ENCODE measurements at regions not wholly inside any gene's neighbourhood (a gene's known extent, or its start where the extent isn't known, plus 50 kb on each side); places are given as distances from the start of the nearest gene placed in this dataset.
A peak's percentile ranks its signal among the peaks of the same experiment; 100 is the strongest.

DNA sequence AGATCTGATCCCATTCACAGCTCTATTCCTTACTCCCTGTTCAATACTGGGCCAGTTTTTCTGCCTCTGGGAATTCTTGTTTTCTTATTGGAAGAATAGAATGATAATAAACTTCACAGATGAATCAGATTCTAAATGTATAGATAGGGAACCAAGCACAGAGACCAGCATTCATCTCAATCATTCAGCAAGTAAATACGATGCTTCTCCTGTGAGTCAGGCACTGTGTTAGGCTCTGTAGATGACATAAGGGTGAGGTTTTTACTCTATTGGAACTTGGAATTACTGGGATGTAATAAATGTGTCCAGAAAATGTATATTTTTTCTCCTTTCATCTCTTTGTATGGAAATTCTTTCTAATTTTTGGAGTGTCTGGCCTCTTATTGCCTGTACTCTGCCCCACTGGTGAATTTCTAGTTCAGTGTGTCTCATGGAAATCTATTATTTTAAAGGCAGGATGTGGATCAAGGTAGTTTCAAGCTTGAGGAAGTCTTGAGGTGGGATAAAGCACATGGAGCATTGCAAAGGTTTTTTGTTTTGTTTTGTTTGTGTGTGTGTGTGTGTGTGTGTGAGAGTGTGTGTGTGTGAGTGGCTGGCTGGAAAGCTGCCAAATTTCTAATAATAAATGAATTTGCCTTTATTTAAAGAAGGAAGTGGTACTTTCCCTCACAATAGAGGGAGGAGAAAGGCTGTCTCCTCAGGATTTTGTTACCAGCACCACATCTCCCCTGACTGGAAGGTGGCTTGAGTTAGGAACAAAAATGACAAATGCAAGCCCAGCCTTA is 117.9 kb upstream of the HS3ST1 start:
- Histone ChIP-seq H2AFZ (no peak overlapping the region), H3K27me3 (ENCODE audit: insufficient read depth, low read depth) (no peaks in the 10 kb centered on the region), H3K36me3 (ENCODE audit: low read depth) (no peaks in the 10 kb centered on the region), H4K20me1 (ENCODE audit: insufficient read depth) (no peaks in the 10 kb centered on the region), H3K79me2 (ENCODE audit: low read depth) (no peaks in the 10 kb centered on the region), H3K4me2 (no peak overlapping the region), H3K27ac (no peak overlapping the region), H3K4me3 (no peak overlapping the region), H3F3A (ENCODE audit: insufficient read depth, low read depth) (peaks cover 32% of the 10 kb centered on the region), H3K9me3 (ENCODE audit: insufficient read depth, low read depth) (peaks cover 9% of the 10 kb centered on the region; the same call in 1 of the 2 replicates), H3K9me2 (ENCODE audit: insufficient read depth) (no peaks in the 10 kb centered on the region), H3K4me1 (replicated peaks; ENCODE audit: insufficient read depth) (peaks cover 48% of the 10 kb centered on the region)
- POLR2A ChIA-PET (ENCODE audit: unreplicated experiment), result interaction anchor here (0.6 kb wide), 1 partner anchor 34 kb away, joined by 4 read pairs; no protein-coding TSS in a partner anchor
- no peak for DNase-seq
- CTCF ChIA-PET, result no interaction called here
- BruUV-seq (replicated peaks), result no TSS peak
- intact Hi-C loops (cut with micrococcal nuclease; ENCODE audit: unreplicated experiment), result no loop called here
- no peak for TF ChIP-seq EZH2 (IDR thresholded peaks at IDR 0.05; ENCODE audit: low read depth)
- TF ChIP-seq, protein P1, sequence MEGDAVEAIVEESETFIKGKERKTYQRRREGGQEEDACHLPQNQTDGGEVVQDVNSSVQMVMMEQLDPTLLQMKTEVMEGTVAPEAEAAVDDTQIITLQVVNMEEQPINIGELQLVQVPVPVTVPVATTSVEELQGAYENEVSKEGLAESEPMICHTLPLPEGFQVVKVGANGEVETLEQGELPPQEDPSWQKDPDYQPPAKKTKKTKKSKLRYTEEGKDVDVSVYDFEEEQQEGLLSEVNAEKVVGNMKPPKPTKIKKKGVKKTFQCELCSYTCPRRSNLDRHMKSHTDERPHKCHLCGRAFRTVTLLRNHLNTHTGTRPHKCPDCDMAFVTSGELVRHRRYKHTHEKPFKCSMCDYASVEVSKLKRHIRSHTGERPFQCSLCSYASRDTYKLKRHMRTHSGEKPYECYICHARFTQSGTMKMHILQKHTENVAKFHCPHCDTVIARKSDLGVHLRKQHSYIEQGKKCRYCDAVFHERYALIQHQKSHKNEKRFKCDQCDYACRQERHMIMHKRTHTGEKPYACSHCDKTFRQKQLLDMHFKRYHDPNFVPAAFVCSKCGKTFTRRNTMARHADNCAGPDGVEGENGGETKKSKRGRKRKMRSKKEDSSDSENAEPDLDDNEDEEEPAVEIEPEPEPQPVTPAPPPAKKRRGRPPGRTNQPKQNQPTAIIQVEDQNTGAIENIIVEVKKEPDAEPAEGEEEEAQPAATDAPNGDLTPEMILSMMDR (conservative IDR thresholded peaks at IDR 0.05), result no peak

DNA sequence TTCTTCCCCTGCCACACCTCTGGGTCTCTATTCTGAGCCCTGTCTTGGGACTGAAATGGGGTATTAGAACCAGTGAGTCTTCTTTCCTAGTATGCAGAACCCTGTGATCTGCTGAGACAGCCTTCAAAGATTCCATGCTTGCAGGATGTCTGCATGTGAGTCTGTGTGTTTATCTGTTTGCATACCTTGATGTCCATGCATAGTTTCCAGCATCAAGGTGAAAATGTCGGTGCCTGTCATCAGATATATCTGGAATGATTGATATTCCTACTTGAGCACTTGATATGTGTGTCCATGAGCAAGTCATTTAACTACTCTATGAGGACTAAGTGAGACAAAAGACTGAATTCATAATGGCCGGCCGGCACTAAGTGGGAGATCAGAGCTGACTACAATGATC is 117.0 kb upstream of the HS3ST1 start:
- no peak overlapping the region for H3K27ac ChIP-seq
- CTCF ChIA-PET, result no interaction called here
- H3K79me2 ChIP-seq (ENCODE audit: low read depth), result no peaks in the 10 kb centered on the region
- H3F3A ChIP-seq (ENCODE audit: insufficient read depth, low read depth), result peaks cover 32% of the 10 kb centered on the region
- peaks cover 48% of the 10 kb centered on the region for H3K4me1 ChIP-seq (replicated peaks; ENCODE audit: insufficient read depth)
- H3K27me3 ChIP-seq (ENCODE audit: insufficient read depth, low read depth), result no peaks in the 10 kb centered on the region
- TF ChIP-seq, protein P1 (conservative IDR thresholded peaks at IDR 0.05), result no peak
- TF ChIP-seq EZH2 (IDR thresholded peaks at IDR 0.05; ENCODE audit: low read depth), result no peak
- H2AFZ ChIP-seq, result no peak overlapping the region
- DNase-seq, result no peak
- no peak overlapping the region for H3K4me3 ChIP-seq
- no peaks in the 10 kb centered on the region for H3K9me2 ChIP-seq (ENCODE audit: insufficient read depth)
- intact Hi-C loops (cut with micrococcal nuclease; ENCODE audit: unreplicated experiment), result loop anchor here (1.0 kb wide), 1 partner anchor 175 kb away; no protein-coding TSS in a partner anchor
- no peaks in the 10 kb centered on the region for H4K20me1 ChIP-seq (ENCODE audit: insufficient read depth)
- H3K36me3 ChIP-seq (ENCODE audit: low read depth), result no peaks in the 10 kb centered on the region
- no TSS peak for BruUV-seq (replicated peaks)
- POLR2A ChIA-PET (ENCODE audit: unreplicated experiment), result interaction anchor here (0.6 kb wide), 1 partner anchor 33 kb away, joined by 4 read pairs; no protein-coding TSS in a partner anchor
- H3K9me3 ChIP-seq (ENCODE audit: insufficient read depth, low read depth), result peaks cover 9% of the 10 kb centered on the region; the same call in 1 of the 2 replicates
- H3K4me2 ChIP-seq, result no peak overlapping the region

DNA sequence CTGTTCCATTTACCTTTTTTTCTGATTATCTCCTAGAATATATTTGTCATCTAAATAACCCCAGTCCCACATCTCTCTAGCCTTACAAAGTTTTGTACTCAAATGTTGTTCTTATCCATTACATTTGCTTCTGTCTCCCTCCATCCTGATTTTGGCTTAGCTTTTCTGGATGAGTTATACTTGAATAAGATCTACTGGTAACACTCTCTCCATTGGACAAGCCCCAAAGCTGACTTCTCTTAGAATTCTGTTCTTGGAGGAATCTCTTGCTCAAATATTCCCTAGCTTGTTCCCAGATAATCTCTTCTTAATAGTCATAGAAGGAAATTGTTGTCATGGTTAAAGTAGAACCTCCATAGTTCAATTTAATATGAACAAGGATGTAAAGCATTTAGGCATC is 115.5 kb upstream of the HS3ST1 start:
- intact Hi-C loops (cut with micrococcal nuclease; ENCODE audit: unreplicated experiment), result loop anchor here (5.0 kb wide), 1 partner anchor 158 kb away; no protein-coding TSS in a partner anchor
- H3K4me1 ChIP-seq (replicated peaks; ENCODE audit: insufficient read depth), result peaks cover 45% of the 10 kb centered on the region
- H3K27ac ChIP-seq, result peak overlapping the region; percentile 87
- no peaks in the 10 kb centered on the region for H3K9me2 ChIP-seq (ENCODE audit: insufficient read depth)
- H3K4me2 ChIP-seq, result peak overlapping the region; percentile 47
- H4K20me1 ChIP-seq (ENCODE audit: insufficient read depth), result no peaks in the 10 kb centered on the region
- no peaks in the 10 kb centered on the region; the same call in 1 of the 2 replicates for H3K9me3 ChIP-seq (ENCODE audit: insufficient read depth, low read depth)
- TF ChIP-seq EZH2 (IDR thresholded peaks at IDR 0.05; ENCODE audit: low read depth), result no peak
- TF ChIP-seq, protein P1 (conservative IDR thresholded peaks at IDR 0.05), result no peak
- BruUV-seq (replicated peaks), result TSS peak; percentile 72
- ChIA-PET CTCF (no interaction called here), POLR2A (ENCODE audit: unreplicated experiment) (interaction anchor here (0.5 kb wide), 1 partner anchor 84 kb away, joined by 3 read pairs; no protein-coding TSS in a partner anchor)
- H3F3A ChIP-seq (ENCODE audit: insufficient read depth, low read depth), result peaks cover 32% of the 10 kb centered on the region
- H2AFZ ChIP-seq, result no peak overlapping the region; the same call in 1 of the 2 replicates
- no peaks in the 10 kb centered on the region for H3K27me3 ChIP-seq (ENCODE audit: insufficient read depth, low read depth)
- DNase-seq, result no peak
- H3K4me3 ChIP-seq, result no peak overlapping the region
- no peaks in the 10 kb centered on the region for H3K79me2 ChIP-seq (ENCODE audit: low read depth)
- no peaks in the 10 kb centered on the region for H3K36me3 ChIP-seq (ENCODE audit: low read depth)

Measured in PC-9 (cell line).